ENCODE measurements at regions not wholly inside any gene's neighbourhood (a gene's known extent, or its start where the extent isn't known, plus 50 kb on each side); places are given as distances from the start of the nearest gene placed in this dataset.

- H3K9ac ChIP-seq (ENCODE audit: extremely low read depth, insufficient read length, low read length), result no peak overlapping the region
- no peaks in the 10 kb centered on the region for H3K79me2 ChIP-seq (ENCODE audit: insufficient read depth, low read length)
- H3K4me3 Mint-ChIP-seq, result no peak overlapping the region
- no peak overlapping the region for H3K18ac ChIP-seq (ENCODE audit: insufficient read length, low read depth, low read length)
- no peak overlapping the region for H4K91ac ChIP-seq (ENCODE audit: insufficient read length, low read depth, low read length)
- no peaks in the 10 kb centered on the region for H3K23me2 ChIP-seq (ENCODE audit: insufficient read length, low read depth, low read length, poor library complexity, severe bottlenecking)
- H3K9me3 ChIP-seq (ENCODE audit: control insufficient read depth, low read depth, low read length), result no peaks in the 10 kb centered on the region
- no peak overlapping the region for H2BK120ac ChIP-seq (ENCODE audit: low read depth, low read length, poor library complexity, severe bottlenecking)
- WGBS (ENCODE audit: extremely low coverage, insufficient read length, low lambda C conversion rate), result no CpG with 5 or more reads among the region's 10 CpGs
- no peak overlapping the region for H2BK15ac ChIP-seq (ENCODE audit: low read depth, low read length)
- H3K27ac ChIP-seq (ENCODE audit: insufficient read length, low read depth, low read length), result no peak overlapping the region
- no peak overlapping the region; a peak in 1 of 7 replicates for H3K27ac Mint-ChIP-seq
- H3K27me3 Mint-ChIP-seq (ENCODE audit: low read depth), result no peaks in the 10 kb centered on the region; the same call in 1 of the 2 replicates
- no peak overlapping the region for H3K23ac ChIP-seq (ENCODE audit: insufficient read length, low read depth, low read length)
- no peak overlapping the region for H4K8ac ChIP-seq (replicated peaks; ENCODE audit: insufficient read length, low read depth, low read length)
- H3K4me1 Mint-ChIP-seq, result peaks cover 5 to 18% of the 10 kb centered on the region in 2 experiments
- no peak overlapping the region for H3T11ph ChIP-seq (ENCODE audit: low read length)
- H2BK5ac ChIP-seq (ENCODE audit: insufficient read length, low read length), result no peak overlapping the region
- H3K4me1 ChIP-seq (ENCODE audit: insufficient read depth, low read length), result no peaks in the 10 kb centered on the region; the same call in 1 of the 2 replicates
- no peak overlapping the region for H3K4ac ChIP-seq (ENCODE audit: low read depth, low read length)
- no peak for TF ChIP-seq CTCF (conservative IDR thresholded peaks at IDR 0.05)
- H3K4me2 ChIP-seq (ENCODE audit: insufficient read depth, insufficient read length, low read length), result no peak overlapping the region
- no peak overlapping the region for H3K14ac ChIP-seq (ENCODE audit: insufficient read depth, low read length)
- H4K20me1 ChIP-seq (ENCODE audit: control insufficient read depth, insufficient read depth, insufficient read length), result no peaks in the 10 kb centered on the region
- no peak overlapping the region for H2BK12ac ChIP-seq (ENCODE audit: insufficient read length, low read depth, low read length)
- no peak overlapping the region for H2BK20ac ChIP-seq (ENCODE audit: low read depth, low read length, poor library complexity, severe bottlenecking)
- no peak overlapping the region for H2AK5ac ChIP-seq (ENCODE audit: insufficient read length, low read length)
- H3K56ac ChIP-seq (ENCODE audit: insufficient read length, low read depth, low read length), result no peak overlapping the region
- no peaks in the 10 kb centered on the region for H3K9me3 Mint-ChIP-seq
- H2AFZ ChIP-seq (ENCODE audit: low read length), result no peak overlapping the region
- peaks cover 1% of the 10 kb centered on the region; the same call in 1 of the 2 replicates for H3K27me3 ChIP-seq (ENCODE audit: insufficient read depth, low read length)
- DNase-seq, result no peak
- no peaks in the 10 kb centered on the region for H3K79me1 ChIP-seq (ENCODE audit: insufficient read depth, low read depth, low read length, poor library complexity, severe bottlenecking)
- no peak overlapping the region for H4K5ac ChIP-seq (ENCODE audit: insufficient read length, low read depth, low read length)
- peaks cover 0 to 23% (median 18%) of the 10 kb centered on the region in 3 experiments; a peak in 5 of 7 replicates for H3K36me3 Mint-ChIP-seq (ENCODE audit: insufficient read depth in 1 of 3, low read depth in 3 of 3)
These were observed 84.6 kb upstream of the DHX15 start for GRCh38 chr4:24668956-24669355.

Data from H9 (cell line).